ENCODE measurements at regions not wholly inside any gene's neighbourhood (a gene's known extent, or its start where the extent isn't known, plus 50 kb on each side); places are given as distances from the start of the nearest gene placed in this dataset.
"Not testable (repeated sequence)": the region's sequence is repeated elsewhere in the genome, so short reads cannot be mapped to it uniquely, and the experiment has no call there.

- CTCF ChIA-PET; FAIRE-seq; H3K4me1 ChIP-seq (ENCODE audit: control insufficient read depth, extremely low read depth, insufficient read depth, low read length); POLR2A ChIA-PET; BruUV-seq (replicated peaks); H3K27ac ChIP-seq (ENCODE audit: insufficient read depth, low read depth, low read length); dilution Hi-C loops (cut with MboI; ENCODE audit: extremely low pct_ligation_motif_present, low sequenced_read_pairs); H3K36me3 ChIP-seq (ENCODE audit: control insufficient read depth in 2 of 2, extremely low read depth in 1 of 2, insufficient read depth in 2 of 2, low read length in 2 of 2); H3K27me3 ChIP-seq (ENCODE audit: control insufficient read depth in 2 of 2, insufficient read depth in 2 of 2, low read length in 2 of 2); H4K20me1 ChIP-seq (replicated peaks; ENCODE audit: control insufficient read depth, extremely low read depth, insufficient read depth, low read length); H2AFZ ChIP-seq (ENCODE audit: low read depth, low read length); H3K4me2 ChIP-seq (ENCODE audit: insufficient read depth, low read length); H3K9ac ChIP-seq (replicated peaks; ENCODE audit: extremely low read depth, insufficient read depth, low read length); H3K79me2 ChIP-seq (ENCODE audit: control insufficient read depth, insufficient read depth, low read length); H3K9me3 ChIP-seq (replicated peaks; ENCODE audit: control insufficient read depth, insufficient read depth, low read length); DNase-seq (ENCODE audit: low read depth, low spot score); intact Hi-C loops (cut with micrococcal nuclease); H3K9me1 ChIP-seq (replicated peaks; ENCODE audit: control insufficient read depth, extremely low read depth, insufficient read depth, low read length); H3K4me3 ChIP-seq (replicated peaks in 1 of 3; ENCODE audit: insufficient read depth in 1 of 3, low read depth in 1 of 3, low read length in 3 of 3): not testable (repeated sequence)
These were observed 535.6 kb downstream of the KCNJ18 start for GRCh38 chr17:22227699-22228553.

GRCh38 chr17:22229821-22230220, 537.5 kb downstream of the KCNJ18 start:
- H3K4me2 ChIP-seq (ENCODE audit: insufficient read depth, low read length); H3K4me1 ChIP-seq (ENCODE audit: control insufficient read depth, extremely low read depth, insufficient read depth, low read length); CTCF ChIA-PET; POLR2A ChIA-PET; H3K27me3 ChIP-seq (ENCODE audit: control insufficient read depth in 2 of 2, insufficient read depth in 2 of 2, low read length in 2 of 2); H3K9ac ChIP-seq (replicated peaks; ENCODE audit: extremely low read depth, insufficient read depth, low read length); H3K27ac ChIP-seq (ENCODE audit: insufficient read depth, low read depth, low read length); FAIRE-seq; dilution Hi-C loops (cut with MboI; ENCODE audit: extremely low pct_ligation_motif_present, low sequenced_read_pairs); H3K9me3 ChIP-seq (replicated peaks; ENCODE audit: control insufficient read depth, insufficient read depth, low read length); H2AFZ ChIP-seq (ENCODE audit: low read depth, low read length); BruUV-seq (replicated peaks); H3K36me3 ChIP-seq (ENCODE audit: control insufficient read depth in 2 of 2, extremely low read depth in 1 of 2, insufficient read depth in 2 of 2, low read length in 2 of 2); H3K4me3 ChIP-seq (replicated peaks in 1 of 3; ENCODE audit: insufficient read depth in 1 of 3, low read depth in 1 of 3, low read length in 3 of 3); H4K20me1 ChIP-seq (replicated peaks; ENCODE audit: control insufficient read depth, extremely low read depth, insufficient read depth, low read length); H3K79me2 ChIP-seq (ENCODE audit: control insufficient read depth, insufficient read depth, low read length); DNase-seq (ENCODE audit: low read depth, low spot score); H3K9me1 ChIP-seq (replicated peaks; ENCODE audit: control insufficient read depth, extremely low read depth, insufficient read depth, low read length): not testable (repeated sequence)
- intact Hi-C loops (cut with micrococcal nuclease) = loop anchor here (10.0 kb wide), 1 partner anchor 125 kb away; no protein-coding TSS in a partner anchor
